Adrenal gland (tissue), 9 donors: ENCODE measurements at regions not wholly inside any gene's neighbourhood (a gene's known extent, or its start where the extent isn't known, plus 50 kb on each side); places are given as distances from the start of the nearest gene placed in this dataset.

Experiments used
- DNase-seq, 7 donors: peaks; one replicate each; pipeline ENCODE4 v3.0.0-alpha.2; 2019 to 2020
- H3K27ac ChIP-seq, 5 donors: fragments of 200-600 bp; sonication (generic) in 4 of 5; 1 replicate in 3 of 5; 2 replicates in 2 of 5; pipeline versions ENCODE4 v1.5.1 to v1.8.0; 2016 to 2020; ENCODE audit warnings: mild to moderate bottlenecking in 1 of 5
- H3K27me3 ChIP-seq: fragments of 200-600 bp; 2 replicates; pipeline ENCODE4 v1.8.0; 2021
- H3K36me3 ChIP-seq, 2 donors: fragments of 200-600 bp; replicated peaks in 1 of 2; 1 replicate in 1 of 2; 2 replicates in 1 of 2; pipeline versions ENCODE4 v1.5.1 to v1.8.0; 2018 to 2022
- H3K4me1 ChIP-seq, 2 donors: fragments of 200-600 bp; replicated peaks in 1 of 2; 1 replicate in 1 of 2; 2 replicates in 1 of 2; pipeline versions ENCODE4 v1.5.1 to v1.8.0; 2018 to 2021
- H3K4me3 ChIP-seq, 4 donors: fragments of 200-600 bp; sonication (generic) in 3 of 4; one replicate each; pipeline ENCODE4 v1.5.1; 2016 to 2018
- H3K9me3 ChIP-seq, 3 donors: fragments of 200-600 bp; sonication (generic) in 1 of 3; replicated peaks in 1 of 3; 1 replicate in 2 of 3; 2 replicates in 1 of 3; pipeline versions ENCODE4 v1.5.1 to v1.8.0; 2016 to 2021
- POLR2A ChIP-seq, 2 donors: fragments of 450-650 bp; IDR thresholded peaks; one replicate each; pipeline ENCODE4 v1.6.1; 2017; ENCODE audit warnings: antibody characterized with exemption in 2 of 2, mild to moderate bottlenecking in 2 of 2, moderate library complexity in 1 of 2
- WGBS, 4 donors: extraction: QIAGEN DNeasy Blood & Tissue Kit in 2 of 4; methylation state at CpG; one replicate each; pipeline versions ENCODE4 v1.1.5 to v1.1.7; 2013 to 2017; 5-methylcytosine and 5-hydroxymethylcytosine counted together
- intact Hi-C, 2 donors: fragments of 100-400 bp; cut with DNase I; formaldehyde crosslinking; loops; one replicate each; pipeline versions ENCODE4 v1.14.1 to v1.15.0; 2022 to 2023
- TF ChIP-seq, protein P1 (sequence below), 6 experiments: fragments of 450-650 bp in 4 of 6; fragments of 200-600 bp in 2 of 6; sonication (generic) in 1 of 6; IDR thresholded peaks; 1 replicate in 5 of 6; 2 replicates in 1 of 6; pipeline versions ENCODE4 v1.5.1 to v1.8.0; 2016 to 2021; ENCODE audit warnings: antibody characterized with exemption in 6 of 6, mild to moderate bottlenecking in 2 of 6, moderate library complexity in 1 of 6
- donor health status: healthy with polysubstance abuse.
- donor health status: Bipolar disorder and iron deficiency.
- donor health status: DM: yes; HTN: yes; CAD: no.
- donor health status: DM: no; HTN: no; CAD: no.
- donor health status: DM: no; HTN: no; CAD: no.

DNA sequence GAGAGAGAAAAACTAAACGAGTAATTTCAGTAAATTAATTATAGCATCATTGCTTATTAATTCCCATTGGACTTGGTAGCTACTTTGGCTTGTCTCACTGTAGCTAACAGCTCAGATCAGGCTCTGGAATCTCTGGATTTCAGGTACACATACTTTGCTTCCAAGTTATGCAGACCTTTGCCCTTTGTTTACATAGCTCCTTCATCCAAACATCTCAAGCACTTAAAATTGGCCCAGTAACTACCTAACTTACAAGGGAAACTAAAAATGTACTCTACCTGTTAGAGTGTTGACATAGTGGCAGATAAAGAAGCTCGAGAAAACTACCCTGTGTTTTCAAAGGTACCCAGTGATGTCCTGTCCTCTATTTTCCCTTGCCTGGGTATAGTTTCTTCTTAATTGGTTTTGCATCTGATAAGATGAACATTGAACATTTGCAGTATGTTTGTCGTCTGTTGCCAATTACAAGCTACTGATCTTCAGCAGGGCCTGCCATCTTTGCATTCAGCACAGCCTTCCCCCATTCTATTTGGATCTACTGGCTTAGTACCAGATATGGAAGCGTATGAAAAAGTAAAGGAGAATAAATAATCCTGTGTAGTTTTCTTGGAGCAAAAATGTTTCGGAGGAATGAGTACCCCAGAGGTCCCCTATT, 601.5 kb upstream of the FANCL start:
- Histone ChIP-seq H3K27ac (no peak overlapping the region), H3K4me3 (no peak overlapping the region), H3K36me3 (no peaks in the 10 kb centered on the region), H3K27me3 (no peaks in the 10 kb centered on the region), H3K9me3 (no peaks in the 10 kb centered on the region), H3K4me1 (no peaks in the 10 kb centered on the region)
- no peak for DNase-seq
- WGBS, 4 donors, result 57 to 77% (median 70%) methylated on average over 5 of the region's 5 CpGs
- intact Hi-C loops, result no loop called here
- no peak for TF ChIP-seq POLR2A (IDR thresholded peaks at IDR 0.05)
- TF ChIP-seq, protein P1, sequence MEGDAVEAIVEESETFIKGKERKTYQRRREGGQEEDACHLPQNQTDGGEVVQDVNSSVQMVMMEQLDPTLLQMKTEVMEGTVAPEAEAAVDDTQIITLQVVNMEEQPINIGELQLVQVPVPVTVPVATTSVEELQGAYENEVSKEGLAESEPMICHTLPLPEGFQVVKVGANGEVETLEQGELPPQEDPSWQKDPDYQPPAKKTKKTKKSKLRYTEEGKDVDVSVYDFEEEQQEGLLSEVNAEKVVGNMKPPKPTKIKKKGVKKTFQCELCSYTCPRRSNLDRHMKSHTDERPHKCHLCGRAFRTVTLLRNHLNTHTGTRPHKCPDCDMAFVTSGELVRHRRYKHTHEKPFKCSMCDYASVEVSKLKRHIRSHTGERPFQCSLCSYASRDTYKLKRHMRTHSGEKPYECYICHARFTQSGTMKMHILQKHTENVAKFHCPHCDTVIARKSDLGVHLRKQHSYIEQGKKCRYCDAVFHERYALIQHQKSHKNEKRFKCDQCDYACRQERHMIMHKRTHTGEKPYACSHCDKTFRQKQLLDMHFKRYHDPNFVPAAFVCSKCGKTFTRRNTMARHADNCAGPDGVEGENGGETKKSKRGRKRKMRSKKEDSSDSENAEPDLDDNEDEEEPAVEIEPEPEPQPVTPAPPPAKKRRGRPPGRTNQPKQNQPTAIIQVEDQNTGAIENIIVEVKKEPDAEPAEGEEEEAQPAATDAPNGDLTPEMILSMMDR (IDR thresholded peaks at IDR 0.05), result no peak

DNA sequence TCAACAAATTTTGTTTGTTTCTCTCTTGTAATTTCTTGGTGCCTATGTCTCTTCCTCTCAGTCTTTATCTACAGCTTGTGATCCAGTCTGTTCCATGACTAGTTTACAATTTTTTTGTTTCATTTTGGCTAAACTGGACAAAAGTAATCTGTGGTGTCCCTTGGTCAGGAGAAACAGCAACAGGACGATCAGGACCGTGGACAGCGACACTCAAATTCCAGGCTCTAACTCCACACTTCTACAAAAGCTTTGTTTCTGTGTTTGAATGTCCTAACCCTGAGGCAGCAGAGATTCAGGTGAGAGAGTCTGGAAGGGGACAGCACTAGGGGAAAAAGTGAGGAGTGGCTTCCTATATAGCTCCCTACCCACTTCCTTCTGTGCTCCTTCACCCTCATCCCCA, 593.3 kb upstream of the FANCL start:
- WGBS, 4 donors, result 8 to 16% (median 10%) methylated on average over 3 of the region's 3 CpGs
- H3K36me3 ChIP-seq, result no peaks in the 10 kb centered on the region
- H3K27me3 ChIP-seq, result no peaks in the 10 kb centered on the region
- no peaks in the 10 kb centered on the region for H3K9me3 ChIP-seq
- H3K27ac ChIP-seq, result no peak overlapping the region
- TF ChIP-seq, protein P1 (IDR thresholded peaks at IDR 0.05), result no peak
- no peak for TF ChIP-seq POLR2A (IDR thresholded peaks at IDR 0.05)
- H3K4me3 ChIP-seq, result no peak overlapping the region
- peak in 5 of 7 donors; percentile 4 to 26 (median 14) for DNase-seq
- intact Hi-C loops, result no loop called here
- no peaks in the 10 kb centered on the region for H3K4me1 ChIP-seq

DNA sequence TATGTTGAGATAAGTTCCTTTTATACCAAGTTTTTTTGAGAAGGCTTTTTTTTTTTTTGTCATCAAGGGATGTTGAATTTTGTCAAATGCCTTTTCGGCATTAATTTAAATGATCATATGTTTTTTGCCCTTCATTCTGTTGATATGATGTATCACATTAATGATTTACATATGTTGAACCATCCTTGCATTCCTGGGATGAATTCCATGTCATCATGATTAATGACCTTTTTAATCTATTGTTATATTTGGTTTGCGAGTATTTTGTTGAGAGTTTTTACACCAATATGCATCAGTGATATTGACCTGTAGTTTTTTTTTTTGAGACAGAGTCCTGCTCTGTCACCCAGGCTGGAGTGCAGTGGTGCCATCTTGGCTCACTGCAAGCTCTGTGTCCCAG, 585.7 kb upstream of the FANCL start:
- H3K9me3 ChIP-seq, result no peaks in the 10 kb centered on the region
- H3K4me3 ChIP-seq, result no peak overlapping the region
- TF ChIP-seq POLR2A (IDR thresholded peaks at IDR 0.05), result no peak
- TF ChIP-seq, protein P1 (IDR thresholded peaks at IDR 0.05), result no peak
- no peak for DNase-seq
- intact Hi-C loops, result no loop called here
- no peaks in the 10 kb centered on the region for H3K4me1 ChIP-seq
- no peaks in the 10 kb centered on the region for H3K36me3 ChIP-seq
- H3K27ac ChIP-seq, result no peak overlapping the region
- 85 to 91% (median 89%) methylated on average over 2 of the region's 2 CpGs for WGBS, 4 donors
- no peaks in the 10 kb centered on the region for H3K27me3 ChIP-seq

DNA sequence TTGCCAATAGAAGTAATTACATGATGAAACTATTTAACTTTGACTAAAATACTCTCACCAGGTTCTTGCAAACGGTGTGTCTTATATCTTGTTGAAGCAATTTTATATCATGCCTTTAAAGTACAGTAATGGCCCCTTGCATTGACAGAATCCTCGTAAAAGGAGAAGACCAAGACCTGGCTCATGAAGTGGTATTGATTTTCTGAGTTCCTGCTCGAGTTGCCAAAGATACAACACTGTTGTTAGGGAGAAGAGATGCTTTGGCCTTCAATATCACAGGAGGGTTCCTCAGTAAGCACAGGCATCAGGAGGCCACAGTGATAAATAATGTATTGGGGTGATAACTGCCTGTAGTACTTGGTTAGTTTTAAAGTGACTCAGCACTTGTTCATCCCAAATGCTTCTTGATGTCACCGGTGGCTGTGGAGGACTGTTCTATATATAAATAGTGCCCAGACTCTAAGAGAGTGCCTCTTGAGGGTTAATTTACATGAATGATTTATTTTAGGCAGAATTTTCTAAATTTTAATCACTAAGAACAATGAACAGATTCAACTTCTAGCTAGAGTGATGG, 571.7 kb upstream of the FANCL start:
- no peak for DNase-seq
- intact Hi-C loops, result no loop called here
- Histone ChIP-seq H3K27me3 (no peaks in the 10 kb centered on the region), H3K4me1 (no peaks in the 10 kb centered on the region), H3K9me3 (no peaks in the 10 kb centered on the region), H3K27ac (no peak overlapping the region), H3K4me3 (no peak overlapping the region), H3K36me3 (no peaks in the 10 kb centered on the region)
- WGBS, 4 donors, result 65 to 67% (median 66%) methylated on average over 4 of the region's 4 CpGs
- TF ChIP-seq, protein P1 (IDR thresholded peaks at IDR 0.05), result no peak
- TF ChIP-seq POLR2A (IDR thresholded peaks at IDR 0.05), result no peak
